ENCODE measurements at regions not wholly inside any gene's neighbourhood (a gene's known extent, or its start where the extent isn't known, plus 50 kb on each side); places are given as distances from the start of the nearest gene placed in this dataset.

- no peak for DNase-seq
- peaks cover 9% of the 10 kb centered on the region for H3K4me1 ChIP-seq
- TF ChIP-seq, protein P1, sequence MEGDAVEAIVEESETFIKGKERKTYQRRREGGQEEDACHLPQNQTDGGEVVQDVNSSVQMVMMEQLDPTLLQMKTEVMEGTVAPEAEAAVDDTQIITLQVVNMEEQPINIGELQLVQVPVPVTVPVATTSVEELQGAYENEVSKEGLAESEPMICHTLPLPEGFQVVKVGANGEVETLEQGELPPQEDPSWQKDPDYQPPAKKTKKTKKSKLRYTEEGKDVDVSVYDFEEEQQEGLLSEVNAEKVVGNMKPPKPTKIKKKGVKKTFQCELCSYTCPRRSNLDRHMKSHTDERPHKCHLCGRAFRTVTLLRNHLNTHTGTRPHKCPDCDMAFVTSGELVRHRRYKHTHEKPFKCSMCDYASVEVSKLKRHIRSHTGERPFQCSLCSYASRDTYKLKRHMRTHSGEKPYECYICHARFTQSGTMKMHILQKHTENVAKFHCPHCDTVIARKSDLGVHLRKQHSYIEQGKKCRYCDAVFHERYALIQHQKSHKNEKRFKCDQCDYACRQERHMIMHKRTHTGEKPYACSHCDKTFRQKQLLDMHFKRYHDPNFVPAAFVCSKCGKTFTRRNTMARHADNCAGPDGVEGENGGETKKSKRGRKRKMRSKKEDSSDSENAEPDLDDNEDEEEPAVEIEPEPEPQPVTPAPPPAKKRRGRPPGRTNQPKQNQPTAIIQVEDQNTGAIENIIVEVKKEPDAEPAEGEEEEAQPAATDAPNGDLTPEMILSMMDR (IDR thresholded peaks at IDR 0.05): no peak
- no peak for TF ChIP-seq POLR2A (IDR thresholded peaks at IDR 0.05)
- 83 to 86% methylated on average over 11 of the region's 11 CpGs for WGBS, 2 donors
- no peaks in the 10 kb centered on the region for H3K9me3 ChIP-seq
- no peaks in the 10 kb centered on the region for H3K27me3 ChIP-seq
- intact Hi-C loops (cut with DNase I; ENCODE audit: low total_unique reads): no loop called here
- no peak overlapping the region for H3K4me3 ChIP-seq
- no peaks in the 10 kb centered on the region for H3K36me3 ChIP-seq (ENCODE audit: low read depth, missing control alignments)
- no peak overlapping the region for H3K27ac ChIP-seq
Observed at GRCh38 chr1:9179463-9180110, 50.7 kb upstream of the GPR157 start.

- DNase-seq: no peak
- H3K27ac ChIP-seq: peak overlapping the region in 1 of 2 donors; percentile 83
- H3K36me3 ChIP-seq (ENCODE audit: low read depth, missing control alignments): no peaks in the 10 kb centered on the region
- peaks cover 9% of the 10 kb centered on the region for H3K4me1 ChIP-seq
- no peaks in the 10 kb centered on the region for H3K9me3 ChIP-seq
- TF ChIP-seq POLR2A (IDR thresholded peaks at IDR 0.05): no peak
- TF ChIP-seq, protein P1 (IDR thresholded peaks at IDR 0.05): no peak
- intact Hi-C loops (cut with DNase I; ENCODE audit: low total_unique reads): no loop called here
- 85 to 91% methylated on average over 8 of the region's 8 CpGs for WGBS, 2 donors
- H3K4me3 ChIP-seq: no peak overlapping the region
- no peaks in the 10 kb centered on the region for H3K27me3 ChIP-seq
Observed at GRCh38 chr1:9180111-9180819, 51.4 kb upstream of the GPR157 start.

GRCh38 chr1:9181176-9181906, 52.4 kb upstream of the GPR157 start:
- H3K27ac ChIP-seq: peak overlapping the region; percentile 78 to 83

DNA sequence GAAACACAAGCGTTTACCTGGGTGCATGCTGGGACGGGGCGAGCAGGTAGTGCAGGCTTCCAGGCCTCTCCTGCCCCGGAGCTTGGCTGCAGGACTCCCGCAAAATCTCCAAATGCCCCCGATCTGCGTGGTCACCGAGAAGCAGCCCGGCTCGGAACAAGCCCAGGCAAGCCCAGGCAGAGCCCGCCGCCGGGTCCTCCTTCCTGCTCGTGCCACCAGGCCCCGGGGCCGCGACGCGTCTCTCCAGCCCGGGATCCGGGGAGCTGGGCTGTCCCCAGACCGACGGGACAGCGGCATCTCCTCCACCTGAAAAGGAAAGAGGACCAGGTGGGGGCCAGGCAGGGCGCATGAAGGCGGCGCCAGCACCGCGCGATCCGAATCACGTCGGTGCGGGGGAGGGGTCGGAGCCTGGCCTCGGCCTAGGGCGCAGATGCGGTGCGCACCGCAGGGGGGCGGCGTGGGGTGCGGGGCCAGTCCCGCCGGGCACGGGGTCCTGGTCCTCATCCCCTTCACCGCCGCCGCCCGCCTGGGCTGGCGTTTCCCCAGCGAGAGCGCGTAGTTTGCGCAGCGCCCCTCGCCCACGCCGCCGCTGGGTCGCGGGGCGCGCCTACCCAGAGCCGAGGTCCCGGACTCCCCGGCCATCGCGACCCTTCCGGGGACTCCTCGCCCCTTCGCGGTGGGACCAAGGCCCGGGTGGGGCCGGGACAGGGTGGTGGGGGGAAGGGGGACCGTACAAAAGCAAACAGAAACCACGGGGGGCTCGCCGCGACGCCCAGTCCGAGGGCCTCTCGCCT, 52.4 kb upstream of the H6PD start:
- Histone ChIP-seq H3K4me1 (peaks cover 9% of the 10 kb centered on the region), H3K27ac (peak overlapping the region; percentile 78 to 83), H3K4me3 (peak overlapping the region; percentile 62 to 81), H3K36me3 (ENCODE audit: low read depth, missing control alignments) (no peaks in the 10 kb centered on the region), H3K27me3 (no peaks in the 10 kb centered on the region), H3K9me3 (no peaks in the 10 kb centered on the region)
- TF ChIP-seq, protein P1 (IDR thresholded peaks at IDR 0.05): peak; percentile 1 to 34 (median 19)
- no peak for TF ChIP-seq POLR2A (IDR thresholded peaks at IDR 0.05)
- intact Hi-C loops (cut with DNase I; ENCODE audit: low total_unique reads): no loop called here
- WGBS, 2 donors: 0 to 1% methylated on average over 3 to 77 of the region's 83 CpGs
- DNase-seq: peak; percentile 71

More at GRCh38 chr1:9181176-9181906, 52.4 kb upstream of the GPR157 start:
- Histone ChIP-seq H3K4me3 (peak overlapping the region; percentile 62 to 81), H3K27me3 (no peaks in the 10 kb centered on the region), H3K9me3 (no peaks in the 10 kb centered on the region), H3K4me1 (peaks cover 9% of the 10 kb centered on the region), H3K36me3 (ENCODE audit: low read depth, missing control alignments) (no peaks in the 10 kb centered on the region)
- intact Hi-C loops (cut with DNase I; ENCODE audit: low total_unique reads): no loop called here
- TF ChIP-seq POLR2A (IDR thresholded peaks at IDR 0.05): no peak
- TF ChIP-seq, protein P1 (IDR thresholded peaks at IDR 0.05): peak; percentile 81 to 95 (median 86)
- peak; percentile 85 for DNase-seq
- 2 to 12% methylated on average over 17 to 19 of the region's 19 CpGs for WGBS, 2 donors

All from testis (tissue), 2 donors.